Fibroblast of lung (primary cell): ENCODE measurements at regions not wholly inside any gene's neighbourhood (a gene's known extent, or its start where the extent isn't known, plus 50 kb on each side); places are given as distances from the start of the nearest gene placed in this dataset.

Experiments
- CTCF ChIP-seq, 2 donors: IDR thresholded peaks in 1 of 2; conservative IDR thresholded peaks in 1 of 2; 1 replicate in 1 of 2; 2 replicates in 1 of 2; pipeline ENCODE4 v1.5.1; 2011 to 2012; ENCODE audit warnings: low read length in 2 of 2, control low read depth in 1 of 2, inconsistent platforms in 1 of 2, low read depth in 1 of 2, mild to moderate bottlenecking in 1 of 2
- EZH2 ChIP-seq: IDR thresholded peaks from 2 replicates; pipeline ENCODE4 v1.5.1; 2012; ENCODE audit warnings: low read length, control low read depth, mild to moderate bottlenecking; ENCODE audit errors: missing control alignments

GRCh38 chr1:58874757-58875755 lies 91.2 kb upstream of the JUN start:
- TF ChIP-seq CTCF (conservative IDR thresholded peaks at IDR 0.05 in 1 of 2, IDR thresholded peaks at IDR 0.05 in 1 of 2; ENCODE audit: low read depth in 1 of 2, low read length in 2 of 2) (no peak), EZH2 (no peak)
